ENCODE measurements at regions not wholly inside any gene's neighbourhood (a gene's known extent, or its start where the extent isn't known, plus 50 kb on each side); places are given as distances from the start of the nearest gene placed in this dataset.
"Not testable (repeated sequence)": the region's sequence is repeated elsewhere in the genome, so short reads cannot be mapped to it uniquely, and the experiment has no call there.

- H3K36me3 Mint-ChIP-seq, result no peaks in the 10 kb centered on the region
- H3K27ac Mint-ChIP-seq, result no peak overlapping the region
- H3K4me1 Mint-ChIP-seq (ENCODE audit: low read depth), result no peaks in the 10 kb centered on the region
- H3K4me3 Mint-ChIP-seq, result no peak overlapping the region
- ChIA-PET POLR2A (no interaction called here), CTCF (no interaction called here)
- no peaks in the 10 kb centered on the region for H3K9me3 Mint-ChIP-seq
- DNase-seq, result no peak
- H3K27me3 Mint-ChIP-seq, result peaks cover 23% of the 10 kb centered on the region
- intact Hi-C loops (cut with micrococcal nuclease), result no loop called here
These were observed 132.4 kb upstream of the RGS6 start for GRCh38 chr14:71799841-71800240.

GRCh38 chr14:71800878-71801277, 131.4 kb upstream of the RGS6 start:
- Mint-ChIP-seq H3K9me3 (no peaks in the 10 kb centered on the region), H3K27me3 (peaks cover 21% of the 10 kb centered on the region), H3K4me3 (no peak overlapping the region), H3K27ac (no peak overlapping the region), H3K36me3 (no peaks in the 10 kb centered on the region), H3K4me1 (ENCODE audit: low read depth) (no peaks in the 10 kb centered on the region)
- POLR2A ChIA-PET, result no interaction called here
- CTCF ChIA-PET, result no interaction called here
- DNase-seq, result no peak
- intact Hi-C loops (cut with micrococcal nuclease), result no loop called here

GRCh38 chr14:71803539-71804260, 128.5 kb upstream of the RGS6 start:
- no peak overlapping the region for H3K4me3 Mint-ChIP-seq
- no peaks in the 10 kb centered on the region for H3K4me1 Mint-ChIP-seq (ENCODE audit: low read depth)
- POLR2A ChIA-PET, result no interaction called here
- H3K36me3 Mint-ChIP-seq, result no peaks in the 10 kb centered on the region
- no peak overlapping the region for H3K27ac Mint-ChIP-seq
- H3K27me3 Mint-ChIP-seq, result peaks cover 15% of the 10 kb centered on the region
- no peak for DNase-seq
- H3K9me3 Mint-ChIP-seq, result no peaks in the 10 kb centered on the region
- CTCF ChIA-PET, result no interaction called here
- intact Hi-C loops (cut with micrococcal nuclease), result no loop called here

GRCh38 chr14:71804992-71805391, 127.2 kb upstream of the RGS6 start:
- POLR2A ChIA-PET, result no interaction called here
- no peak for DNase-seq
- no peak overlapping the region for H3K27ac Mint-ChIP-seq
- H3K36me3 Mint-ChIP-seq, result no peaks in the 10 kb centered on the region
- no peaks in the 10 kb centered on the region for H3K9me3 Mint-ChIP-seq
- peaks cover 13% of the 10 kb centered on the region for H3K27me3 Mint-ChIP-seq
- no peak overlapping the region for H3K4me3 Mint-ChIP-seq
- intact Hi-C loops (cut with micrococcal nuclease), result no loop called here
- CTCF ChIA-PET, result no interaction called here
- no peaks in the 10 kb centered on the region for H3K4me1 Mint-ChIP-seq (ENCODE audit: low read depth)

GRCh38 chr14:71807049-71807448, 125.2 kb upstream of the RGS6 start:
- DNase-seq; H3K4me3 Mint-ChIP-seq; H3K4me1 Mint-ChIP-seq (ENCODE audit: low read depth); H3K27me3 Mint-ChIP-seq; H3K27ac Mint-ChIP-seq; CTCF ChIA-PET; POLR2A ChIA-PET; H3K36me3 Mint-ChIP-seq; H3K9me3 Mint-ChIP-seq; intact Hi-C loops (cut with micrococcal nuclease): not testable (repeated sequence)

- POLR2A ChIA-PET; H3K36me3 Mint-ChIP-seq; H3K27me3 Mint-ChIP-seq; H3K9me3 Mint-ChIP-seq; CTCF ChIA-PET; H3K4me3 Mint-ChIP-seq; DNase-seq; intact Hi-C loops (cut with micrococcal nuclease); H3K4me1 Mint-ChIP-seq (ENCODE audit: low read depth); H3K27ac Mint-ChIP-seq: not testable (repeated sequence)
These were observed 121.4 kb upstream of the RGS6 start for GRCh38 chr14:71810800-71811199.

GRCh38 chr14:71812693-71813092, 119.5 kb upstream of the RGS6 start:
- no peaks in the 10 kb centered on the region for H3K4me1 Mint-ChIP-seq (ENCODE audit: low read depth)
- H3K27ac Mint-ChIP-seq, result no peak overlapping the region
- no peak for DNase-seq
- H3K36me3 Mint-ChIP-seq, result no peaks in the 10 kb centered on the region
- no peak overlapping the region for H3K4me3 Mint-ChIP-seq
- H3K27me3 Mint-ChIP-seq, result peaks cover 3% of the 10 kb centered on the region
- intact Hi-C loops (cut with micrococcal nuclease), result no loop called here
- ChIA-PET POLR2A (no interaction called here), CTCF (no interaction called here)
- H3K9me3 Mint-ChIP-seq, result peaks cover 9% of the 10 kb centered on the region

- POLR2A ChIA-PET, result no interaction called here
- no peaks in the 10 kb centered on the region for H3K36me3 Mint-ChIP-seq
- H3K4me1 Mint-ChIP-seq (ENCODE audit: low read depth), result no peaks in the 10 kb centered on the region
- no peak overlapping the region for H3K4me3 Mint-ChIP-seq
- intact Hi-C loops (cut with micrococcal nuclease), result no loop called here
- peaks cover 9% of the 10 kb centered on the region for H3K9me3 Mint-ChIP-seq
- CTCF ChIA-PET, result no interaction called here
- peaks cover 3% of the 10 kb centered on the region for H3K27me3 Mint-ChIP-seq
- DNase-seq, result no peak
- H3K27ac Mint-ChIP-seq, result no peak overlapping the region
These were observed 117.1 kb upstream of the RGS6 start for GRCh38 chr14:71815110-71815509.

GRCh38 chr14:71824816-71825215, 107.4 kb upstream of the RGS6 start:
- intact Hi-C loops (cut with micrococcal nuclease), result no loop called here
- peaks cover 17% of the 10 kb centered on the region for H3K27me3 Mint-ChIP-seq
- peaks cover 4% of the 10 kb centered on the region for H3K9me3 Mint-ChIP-seq

GRCh38 chr14:71833476-71833875, 98.8 kb upstream of the RGS6 start:
- Mint-ChIP-seq H3K27me3 (peaks cover 6% of the 10 kb centered on the region), H3K36me3 (peaks cover 2% of the 10 kb centered on the region), H3K4me1 (ENCODE audit: low read depth) (no peaks in the 10 kb centered on the region), H3K9me3 (peaks cover 17% of the 10 kb centered on the region), H3K27ac (no peak overlapping the region), H3K4me3 (no peak overlapping the region)
- ChIA-PET POLR2A (no interaction called here), CTCF (interaction anchor here (1.6 kb wide), 1 partner anchor 22 kb away, joined by 5 read pairs; no protein-coding TSS in a partner anchor)
- DNase-seq, result no peak
- intact Hi-C loops (cut with micrococcal nuclease), result no loop called here

More at GRCh38 chr14:71824816-71825215, 107.4 kb upstream of the RGS6 start:
- no peak overlapping the region for H3K27ac Mint-ChIP-seq
- no peaks in the 10 kb centered on the region for H3K4me1 Mint-ChIP-seq (ENCODE audit: low read depth)
- POLR2A ChIA-PET, result no interaction called here
- CTCF ChIA-PET, result interaction anchor here (0.6 kb wide), 1 partner anchor 18 kb away, joined by 3 read pairs; no protein-coding TSS in a partner anchor
- no peaks in the 10 kb centered on the region for H3K36me3 Mint-ChIP-seq
- no peak for DNase-seq
- H3K4me3 Mint-ChIP-seq, result no peak overlapping the region

- H3K9me3 Mint-ChIP-seq, result peaks cover 15% of the 10 kb centered on the region
- H3K4me1 Mint-ChIP-seq (ENCODE audit: low read depth), result no peaks in the 10 kb centered on the region
- ChIA-PET POLR2A (no interaction called here), CTCF (interaction anchor here (0.7 kb wide), 1 partner anchor 1058 kb away, joined by 3 read pairs; no protein-coding TSS in a partner anchor)
- peaks cover 2% of the 10 kb centered on the region for H3K36me3 Mint-ChIP-seq
- H3K4me3 Mint-ChIP-seq, result no peak overlapping the region
- peaks cover 6% of the 10 kb centered on the region for H3K27me3 Mint-ChIP-seq
- intact Hi-C loops (cut with micrococcal nuclease), result no loop called here
- no peak for DNase-seq
- H3K27ac Mint-ChIP-seq, result no peak overlapping the region
These were observed 97.7 kb upstream of the RGS6 start for GRCh38 chr14:71834284-71835204.

GRCh38 chr14:71852181-71852580, 80.0 kb upstream of the RGS6 start:
- DNase-seq, result no peak
- no peak overlapping the region for H3K4me3 Mint-ChIP-seq
- peaks cover 5% of the 10 kb centered on the region for H3K4me1 Mint-ChIP-seq (ENCODE audit: low read depth)
- ChIA-PET CTCF (no interaction called here), POLR2A (no interaction called here)
- no peak overlapping the region for H3K27ac Mint-ChIP-seq
- peaks cover 25% of the 10 kb centered on the region for H3K27me3 Mint-ChIP-seq
- intact Hi-C loops (cut with micrococcal nuclease), result no loop called here
- H3K36me3 Mint-ChIP-seq, result peaks cover 3% of the 10 kb centered on the region
- peaks cover 15% of the 10 kb centered on the region for H3K9me3 Mint-ChIP-seq

All from activated CD4-positive, alpha-beta memory T cell treated with anti-CD3 and anti-CD28 coated beads for 36 hours (primary cell).